Endothelial cell of umbilical vein (primary cell): ENCODE measurements at regions not wholly inside any gene's neighbourhood (a gene's known extent, or its start where the extent isn't known, plus 50 kb on each side); places are given as distances from the start of the nearest gene placed in this dataset.

Experiments used
- BruUV-seq: library from RNA; stranded (reverse); fragments of 400-500 nt; replicated peaks from 2 replicates; lab custom pipeline; 2021; lab: Mats Ljungman, UMichigan
- CTCF ChIA-PET: fragments of 300-600, 350-600 bp; sonication (Branson Sonifier 250); formaldehyde crosslinking; loops from one replicate; lab custom pipeline; 2021; ENCODE audit warnings: antibody characterized with exemption, inconsistent platforms; lab: Charles Lee
- POLR2A ChIA-PET: fragments of 300-600, 350-600 bp; sonication (Branson Sonifier 250); formaldehyde crosslinking; loops from one replicate; lab custom pipeline; 2021; ENCODE audit warnings: antibody characterized with exemption, inconsistent platforms; lab: Charles Lee
- DNase-seq: peaks from one replicate; pipeline ENCODE4 v3.0.0-alpha.2; 2011; ENCODE audit warnings: low read depth, low spot score
- FAIRE-seq: peaks from 2 replicates; lab custom pipeline; 2011; peaks lifted over from hg19 to GRCh38; lab: Jason Lieb, UNC
- H2AFZ ChIP-seq: 2 replicates; pipeline ENCODE4 v1.6.0; 2012; ENCODE audit warnings: low read depth, low read length, control low read depth, inconsistent platforms
- H3K27ac ChIP-seq: 2 replicates; pipeline ENCODE4 v1.5.1; 2011; ENCODE audit warnings: low read depth, mild to moderate bottlenecking, control low read depth, low read length, moderate library complexity; ENCODE audit not compliant: insufficient read depth
- H3K27me3 ChIP-seq, 2 experiments: 2 replicates each; pipeline versions ENCODE4 v1.6.0 to v1.6.1; 2011; ENCODE audit warnings: low read length in 2 of 2, mixed read lengths in 1 of 2; ENCODE audit not compliant: control insufficient read depth in 2 of 2, insufficient read depth in 2 of 2
- H3K36me3 ChIP-seq, 2 experiments: 2 replicates in 1 of 2; 3 replicates in 1 of 2; pipeline ENCODE4 v1.5.1; 2011; ENCODE audit warnings: low read length in 2 of 2, mild to moderate bottlenecking in 1 of 2, moderate library complexity in 1 of 2; ENCODE audit not compliant: control insufficient read depth in 2 of 2, insufficient read depth in 2 of 2; ENCODE audit errors: extremely low read depth in 1 of 2
- H3K4me1 ChIP-seq: 3 replicates; pipeline ENCODE4 v1.5.1; 2011; ENCODE audit warnings: mild to moderate bottlenecking, low read length; ENCODE audit not compliant: control insufficient read depth, insufficient read depth; ENCODE audit errors: extremely low read depth
- H3K4me2 ChIP-seq: 2 replicates; pipeline ENCODE4 v1.6.1; 2011; ENCODE audit warnings: low read length, control low read depth, mixed read lengths; ENCODE audit not compliant: insufficient read depth
- H3K4me3 ChIP-seq, 3 experiments: fragments of 200-600 bp in 1 of 3; sonication (generic), shearing (Covaris generic) in 1 of 3; replicated peaks in 1 of 3; 2 replicates each; pipeline ENCODE4 v1.5.1; 2011 to 2016; ENCODE audit warnings: control low read depth in 3 of 3, low read length in 3 of 3, mild to moderate bottlenecking in 2 of 3, inconsistent platforms in 1 of 3, low read depth in 1 of 3, moderate library complexity in 1 of 3; ENCODE audit not compliant: insufficient read depth in 1 of 3
- H3K79me2 ChIP-seq: 2 replicates; pipeline ENCODE4 v1.6.0; 2012; ENCODE audit warnings: low read length, inconsistent platforms; ENCODE audit not compliant: control insufficient read depth, insufficient read depth
- H3K9ac ChIP-seq: replicated peaks from 2 replicates; pipeline ENCODE3; 2011; ENCODE audit warnings: low read length, control low read depth; ENCODE audit not compliant: insufficient read depth; ENCODE audit errors: extremely low read depth
- H3K9me1 ChIP-seq: replicated peaks from 3 replicates; pipeline ENCODE4 v1.6.0; 2011; ENCODE audit warnings: mild to moderate bottlenecking, low read length; ENCODE audit not compliant: control insufficient read depth, insufficient read depth; ENCODE audit errors: extremely low read depth
- H3K9me3 ChIP-seq: replicated peaks from 2 replicates; pipeline ENCODE4 v1.5.1; 2012; ENCODE audit warnings: low read length, inconsistent platforms; ENCODE audit not compliant: control insufficient read depth, insufficient read depth
- H4K20me1 ChIP-seq: replicated peaks from 2 replicates; pipeline ENCODE3; 2011; ENCODE audit warnings: mild to moderate bottlenecking, low read length; ENCODE audit not compliant: control insufficient read depth, insufficient read depth; ENCODE audit errors: extremely low read depth
- EZH2 ChIP-seq: IDR thresholded peaks from 2 replicates; pipeline ENCODE4 v1.6.1; 2012; ENCODE audit warnings: borderline replicate concordance, low read depth, mild to moderate bottlenecking, moderate library complexity, low read length, inconsistent platforms; ENCODE audit not compliant: severe bottlenecking
- FOS ChIP-seq: IDR thresholded peaks from 2 replicates; pipeline ENCODE4 v1.6.1; 2011; ENCODE audit warnings: mild to moderate bottlenecking, low read length, moderate library complexity, borderline replicate concordance; ENCODE audit not compliant: insufficient read depth
- GATA2 ChIP-seq: IDR thresholded peaks from 2 replicates; pipeline ENCODE4 v1.7.0; 2011; ENCODE audit warnings: low read depth, mild to moderate bottlenecking, moderate library complexity, mixed read lengths, low read length; ENCODE audit not compliant: insufficient read length, insufficient read depth
- JUN ChIP-seq: IDR thresholded peaks from 2 replicates; pipeline ENCODE4 v1.6.1; 2011; ENCODE audit warnings: borderline replicate concordance, low read depth; ENCODE audit not compliant: insufficient read length, insufficient read depth
- MYC ChIP-seq: IDR thresholded peaks from one replicate; pipeline ENCODE4 v1.6.1; 2011; ENCODE audit warnings: mild to moderate bottlenecking, low read depth, low read length
- POLR2A ChIP-seq: IDR thresholded peaks from 2 replicates; pipeline ENCODE4 v1.6.1; 2012; ENCODE audit warnings: low read depth, mild to moderate bottlenecking, control low read depth, low read length
- POLR2AphosphoS5 ChIP-seq: IDR thresholded peaks from 2 replicates; pipeline ENCODE4 v1.6.1; 2012; ENCODE audit warnings: low read depth, mild to moderate bottlenecking, control low read depth, low read length, moderate library complexity; ENCODE audit not compliant: insufficient read depth
- dilution Hi-C: fragments of 300-500 bp; cut with MboI; formaldehyde crosslinking; loops from one replicate; pipeline ENCODE4 v1.15.0; 2019; ENCODE audit warnings: low sequenced_read_pairs; ENCODE audit not compliant: extremely low pct_ligation_motif_present
- intact Hi-C: fragments of 100-400 bp; cut with micrococcal nuclease; formaldehyde crosslinking; loops from one replicate; pipeline ENCODE4 v1.10.0; 2022
- TF ChIP-seq, protein P1 (sequence below): IDR thresholded peaks from 2 replicates; pipeline ENCODE4 v1.6.1; 2011; ENCODE audit not compliant: insufficient read depth, insufficient read length
- TF ChIP-seq, protein P2 (sequence below), 2 donors: IDR thresholded peaks; 1 replicate in 1 of 2; 2 replicates in 1 of 2; pipeline ENCODE4 v1.5.1; 2011; ENCODE audit warnings: low read length in 2 of 2, mild to moderate bottlenecking in 2 of 2, moderate library complexity in 2 of 2, control low read depth in 1 of 2, inconsistent platforms in 1 of 2, low read depth in 1 of 2; ENCODE audit not compliant: insufficient read depth in 1 of 2; ENCODE audit errors: extremely low read depth in 1 of 2

GRCh38 chr6:14524319-14524718 lies 406.7 kb downstream of the CD83 start:
- Histone ChIP-seq H3K4me3 (no peak overlapping the region), H3K4me2 (no peak overlapping the region), H3K27ac (no peak overlapping the region), H3K4me1 (no peaks in the 10 kb centered on the region), H3K27me3 (no peaks in the 10 kb centered on the region), H2AFZ (no peak overlapping the region), H3K9ac (no peak overlapping the region), H3K36me3 (no peaks in the 10 kb centered on the region), H3K9me1 (no peaks in the 10 kb centered on the region), H3K9me3 (peaks cover 10% of the 10 kb centered on the region), H4K20me1 (no peaks in the 10 kb centered on the region), H3K79me2 (no peaks in the 10 kb centered on the region)
- TF ChIP-seq JUN = no peak
- intact Hi-C loops = no loop called here
- FAIRE-seq = no peak
- DNase-seq = no peak
- POLR2A ChIA-PET = no interaction called here
- CTCF ChIA-PET = no interaction called here
- dilution Hi-C loops = no loop called here
- no TSS peak for BruUV-seq

DNA sequence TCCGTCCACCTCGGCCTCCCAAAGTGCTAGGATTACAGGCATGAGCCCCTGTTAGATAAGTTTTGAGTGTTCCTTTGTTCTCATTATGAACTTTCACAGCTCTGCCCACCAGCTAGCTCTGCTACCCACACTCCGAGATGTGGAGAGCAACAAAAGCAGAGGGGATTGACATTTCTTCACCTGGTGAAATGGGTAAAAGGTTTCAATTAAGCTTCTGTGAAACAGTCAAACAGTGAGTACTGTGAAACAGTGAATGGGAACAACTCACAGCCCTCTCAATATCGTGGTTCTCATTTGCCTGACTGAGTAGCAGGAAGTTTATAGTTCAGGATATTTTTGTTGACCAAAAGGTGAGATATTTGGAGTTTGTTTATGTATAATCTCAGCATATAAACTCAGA lies 412.8 kb downstream of the CD83 start:
- FAIRE-seq (no peak), DNase-seq (no peak)
- Histone ChIP-seq H3K9me3 (no peaks in the 10 kb centered on the region), H3K4me3 (no peak overlapping the region), H3K9ac (no peak overlapping the region), H3K4me2 (no peak overlapping the region), H3K9me1 (no peaks in the 10 kb centered on the region), H3K27ac (no peak overlapping the region), H3K27me3 (no peaks in the 10 kb centered on the region), H3K36me3 (no peaks in the 10 kb centered on the region), H4K20me1 (no peaks in the 10 kb centered on the region), H3K79me2 (no peaks in the 10 kb centered on the region), H2AFZ (no peak overlapping the region), H3K4me1 (no peaks in the 10 kb centered on the region)
- TF ChIP-seq, protein P1, sequence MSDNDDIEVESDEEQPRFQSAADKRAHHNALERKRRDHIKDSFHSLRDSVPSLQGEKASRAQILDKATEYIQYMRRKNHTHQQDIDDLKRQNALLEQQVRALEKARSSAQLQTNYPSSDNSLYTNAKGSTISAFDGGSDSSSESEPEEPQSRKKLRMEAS = no peak
- TF ChIP-seq, protein P2, sequence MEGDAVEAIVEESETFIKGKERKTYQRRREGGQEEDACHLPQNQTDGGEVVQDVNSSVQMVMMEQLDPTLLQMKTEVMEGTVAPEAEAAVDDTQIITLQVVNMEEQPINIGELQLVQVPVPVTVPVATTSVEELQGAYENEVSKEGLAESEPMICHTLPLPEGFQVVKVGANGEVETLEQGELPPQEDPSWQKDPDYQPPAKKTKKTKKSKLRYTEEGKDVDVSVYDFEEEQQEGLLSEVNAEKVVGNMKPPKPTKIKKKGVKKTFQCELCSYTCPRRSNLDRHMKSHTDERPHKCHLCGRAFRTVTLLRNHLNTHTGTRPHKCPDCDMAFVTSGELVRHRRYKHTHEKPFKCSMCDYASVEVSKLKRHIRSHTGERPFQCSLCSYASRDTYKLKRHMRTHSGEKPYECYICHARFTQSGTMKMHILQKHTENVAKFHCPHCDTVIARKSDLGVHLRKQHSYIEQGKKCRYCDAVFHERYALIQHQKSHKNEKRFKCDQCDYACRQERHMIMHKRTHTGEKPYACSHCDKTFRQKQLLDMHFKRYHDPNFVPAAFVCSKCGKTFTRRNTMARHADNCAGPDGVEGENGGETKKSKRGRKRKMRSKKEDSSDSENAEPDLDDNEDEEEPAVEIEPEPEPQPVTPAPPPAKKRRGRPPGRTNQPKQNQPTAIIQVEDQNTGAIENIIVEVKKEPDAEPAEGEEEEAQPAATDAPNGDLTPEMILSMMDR (IDR thresholded peaks at IDR 0.05; ENCODE audit: extremely low read depth in 1 of 2, insufficient read depth in 1 of 2, low read depth in 1 of 2, low read length in 2 of 2) = no peak
- no peak for TF ChIP-seq EZH2
- TF ChIP-seq JUN = no peak
- TF ChIP-seq GATA2 = no peak
- TF ChIP-seq POLR2A = no peak
- no peak for TF ChIP-seq POLR2AphosphoS5
- no peak for TF ChIP-seq FOS
- no peak for TF ChIP-seq MYC
- POLR2A ChIA-PET = no interaction called here
- intact Hi-C loops (no loop called here), dilution Hi-C loops (no loop called here)
- BruUV-seq = no TSS peak
- CTCF ChIA-PET = no interaction called here
